ENCODE measurements at regions not wholly inside any gene's neighbourhood (a gene's known extent, or its start where the extent isn't known, plus 50 kb on each side); places are given as distances from the start of the nearest gene placed in this dataset.

DNA sequence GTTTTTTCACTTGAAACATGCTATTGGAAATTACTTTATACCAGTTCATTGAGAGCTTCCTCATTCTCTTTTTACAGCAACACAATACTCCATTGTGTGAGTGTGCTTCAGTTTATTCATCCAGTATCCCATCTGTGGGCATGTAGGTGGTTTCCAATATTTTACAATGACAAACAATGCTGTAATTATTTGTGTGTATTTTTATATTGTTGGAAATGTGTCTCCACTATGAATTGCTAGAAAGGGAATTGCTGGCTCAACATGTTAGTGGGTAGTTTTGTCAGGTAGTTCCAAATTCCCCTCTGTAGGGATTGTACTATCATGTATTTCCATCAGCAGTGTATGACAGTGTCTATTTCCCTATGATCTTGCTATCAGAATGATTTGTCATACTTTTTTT is 65.8 kb upstream of the MAGI1 start:
- TF ChIP-seq, protein P1, sequence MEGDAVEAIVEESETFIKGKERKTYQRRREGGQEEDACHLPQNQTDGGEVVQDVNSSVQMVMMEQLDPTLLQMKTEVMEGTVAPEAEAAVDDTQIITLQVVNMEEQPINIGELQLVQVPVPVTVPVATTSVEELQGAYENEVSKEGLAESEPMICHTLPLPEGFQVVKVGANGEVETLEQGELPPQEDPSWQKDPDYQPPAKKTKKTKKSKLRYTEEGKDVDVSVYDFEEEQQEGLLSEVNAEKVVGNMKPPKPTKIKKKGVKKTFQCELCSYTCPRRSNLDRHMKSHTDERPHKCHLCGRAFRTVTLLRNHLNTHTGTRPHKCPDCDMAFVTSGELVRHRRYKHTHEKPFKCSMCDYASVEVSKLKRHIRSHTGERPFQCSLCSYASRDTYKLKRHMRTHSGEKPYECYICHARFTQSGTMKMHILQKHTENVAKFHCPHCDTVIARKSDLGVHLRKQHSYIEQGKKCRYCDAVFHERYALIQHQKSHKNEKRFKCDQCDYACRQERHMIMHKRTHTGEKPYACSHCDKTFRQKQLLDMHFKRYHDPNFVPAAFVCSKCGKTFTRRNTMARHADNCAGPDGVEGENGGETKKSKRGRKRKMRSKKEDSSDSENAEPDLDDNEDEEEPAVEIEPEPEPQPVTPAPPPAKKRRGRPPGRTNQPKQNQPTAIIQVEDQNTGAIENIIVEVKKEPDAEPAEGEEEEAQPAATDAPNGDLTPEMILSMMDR (conservative IDR thresholded peaks at IDR 0.05), result no peak
- TF ChIP-seq ZFX (IDR thresholded peaks at IDR 0.05), result no peak

Data from C4-2B (cell line).